CD4-positive, alpha-beta T cell (primary cell): ENCODE measurements at regions not wholly inside any gene's neighbourhood (a gene's known extent, or its start where the extent isn't known, plus 50 kb on each side); places are given as distances from the start of the nearest gene placed in this dataset.
"Not testable (repeated sequence)": the region's sequence is repeated elsewhere in the genome, so short reads cannot be mapped to it uniquely, and the experiment has no call there.

Experiments
- ATAC-seq: fragments of 200-7000 bp; cut with Tn5 transposase; one replicate; pipeline ENCODE4 v1.10.0; 2022; ENCODE audit warnings: mild to moderate bottlenecking; ENCODE audit not compliant: poor library complexity
- CTCF ChIA-PET: fragments of 350-600 bp; sonication (Branson Sonifier 250); formaldehyde crosslinking; loops from one replicate; lab custom pipeline; 2021; ENCODE audit warnings: antibody characterized with exemption, inconsistent platforms; lab: Charles Lee
- POLR2A ChIA-PET: fragments of 350-600 bp; sonication (Branson Sonifier 250); formaldehyde crosslinking; loops from one replicate; lab custom pipeline; 2021; ENCODE audit warnings: antibody characterized with exemption, inconsistent platforms; lab: Charles Lee
- DNase-seq, 14 experiments: peaks; one replicate each; pipeline ENCODE4 v3.0.0-alpha.2; 2013 to 2020; ENCODE audit warnings: mixed read lengths in 2 of 14
- H3K27ac ChIP-seq, 2 donors: one replicate each; pipeline versions ENCODE4 v1.5.1 to v1.7.0; 2013; ENCODE audit warnings: low read length in 2 of 2, low read depth in 1 of 2, mild to moderate bottlenecking in 1 of 2
- H3K27me3 ChIP-seq, 2 experiments: 1 replicate in 1 of 2; 2 replicates in 1 of 2; pipeline versions ENCODE4 v1.6.1 to v1.7.0; 2013; ENCODE audit warnings: low read length in 2 of 2, control low read depth in 1 of 2, mild to moderate bottlenecking in 1 of 2, moderate library complexity in 1 of 2; ENCODE audit not compliant: insufficient read depth in 2 of 2, control insufficient read depth in 1 of 2
- H3K36me3 ChIP-seq: one replicate; pipeline ENCODE4 v1.6.1; 2013; ENCODE audit warnings: low read length, control low read depth; ENCODE audit not compliant: insufficient read depth
- H3K4me1 ChIP-seq: one replicate; pipeline ENCODE4 v1.6.1; 2013; ENCODE audit warnings: low read length, control low read depth; ENCODE audit not compliant: insufficient read depth
- H3K4me3 ChIP-seq: one replicate; pipeline ENCODE4 v1.5.1; 2013; ENCODE audit warnings: mild to moderate bottlenecking, low read length, moderate library complexity
- H3K9me3 ChIP-seq, 2 experiments: 1 replicate in 1 of 2; 2 replicates in 1 of 2; pipeline versions ENCODE4 v1.6.1 to v1.7.0; 2013; ENCODE audit warnings: low read length in 2 of 2, mild to moderate bottlenecking in 2 of 2, control low read depth in 1 of 2, moderate library complexity in 1 of 2; ENCODE audit not compliant: control insufficient read depth in 1 of 2, insufficient read depth in 1 of 2
- H3K27ac Mint-ChIP-seq: one replicate; pipeline ENCODE4 v1.8.0; 2020; ENCODE audit warnings: mixed read lengths
- H3K27me3 Mint-ChIP-seq: one replicate; pipeline ENCODE4 v1.8.0; 2021; ENCODE audit warnings: mixed read lengths
- H3K36me3 Mint-ChIP-seq: one replicate; pipeline ENCODE4 v1.8.0; 2021; ENCODE audit warnings: low read depth, mixed read lengths
- H3K4me1 Mint-ChIP-seq: one replicate; pipeline ENCODE4 v1.8.0; 2021; ENCODE audit warnings: low read depth, mixed read lengths
- H3K4me3 Mint-ChIP-seq: one replicate; pipeline ENCODE4 v1.8.0; 2020; ENCODE audit warnings: mild to moderate bottlenecking, mixed read lengths
- H3K9me3 Mint-ChIP-seq: one replicate; pipeline ENCODE4 v1.8.0; 2020; ENCODE audit warnings: mixed read lengths
- intact Hi-C, 2 experiments: fragments of 100-400 bp; cut with DNase I in 1 of 2; cut with micrococcal nuclease in 1 of 2; formaldehyde crosslinking; loops; one replicate each; pipeline versions ENCODE4 v1.15.1 to v1.9.0; 2023 to 2025; cut with DNase I, micrococcal nuclease

- H3K9me3 ChIP-seq, H3K9me3 Mint-ChIP-seq, DNase-seq, H3K27me3 Mint-ChIP-seq, ATAC-seq, H3K4me3 ChIP-seq, POLR2A ChIA-PET, H3K4me1 ChIP-seq, H3K4me3 Mint-ChIP-seq, H3K27me3 ChIP-seq, CTCF ChIA-PET, H3K36me3 ChIP-seq, H3K27ac Mint-ChIP-seq, H3K4me1 Mint-ChIP-seq, intact Hi-C loops, H3K36me3 Mint-ChIP-seq, H3K27ac ChIP-seq: not testable (repeated sequence)
Observed at GRCh38 chrX:90737555-90737954, 697.1 kb upstream of the PABPC5 start.

- H3K4me1 Mint-ChIP-seq, H3K9me3 Mint-ChIP-seq, H3K36me3 Mint-ChIP-seq, H3K27ac Mint-ChIP-seq, DNase-seq, H3K4me3 ChIP-seq, POLR2A ChIA-PET, H3K27me3 Mint-ChIP-seq, intact Hi-C loops, ATAC-seq, H3K4me1 ChIP-seq, CTCF ChIA-PET, H3K4me3 Mint-ChIP-seq, H3K36me3 ChIP-seq, H3K27ac ChIP-seq, H3K9me3 ChIP-seq, H3K27me3 ChIP-seq: not testable (repeated sequence)
Observed at GRCh38 chrX:90757619-90758018, 677.0 kb upstream of the PABPC5 start.

GRCh38 chrX:90765482-90765881 lies 669.2 kb upstream of the PABPC5 start:
- H3K27ac ChIP-seq, H3K36me3 Mint-ChIP-seq, H3K4me3 Mint-ChIP-seq, H3K27me3 ChIP-seq, H3K27ac Mint-ChIP-seq, H3K36me3 ChIP-seq, ATAC-seq, CTCF ChIA-PET, H3K9me3 Mint-ChIP-seq, DNase-seq, H3K9me3 ChIP-seq, intact Hi-C loops, H3K4me3 ChIP-seq, H3K4me1 Mint-ChIP-seq, H3K27me3 Mint-ChIP-seq, H3K4me1 ChIP-seq, POLR2A ChIA-PET: not testable (repeated sequence)

GRCh38 chrX:90780286-90780789 lies 654.3 kb upstream of the PABPC5 start:
- DNase-seq, H3K36me3 ChIP-seq, H3K4me1 Mint-ChIP-seq, H3K9me3 ChIP-seq, H3K27me3 Mint-ChIP-seq, POLR2A ChIA-PET, H3K4me3 Mint-ChIP-seq, intact Hi-C loops, H3K9me3 Mint-ChIP-seq, H3K27me3 ChIP-seq, H3K36me3 Mint-ChIP-seq, H3K4me1 ChIP-seq, H3K27ac Mint-ChIP-seq, CTCF ChIA-PET, H3K27ac ChIP-seq, H3K4me3 ChIP-seq, ATAC-seq: not testable (repeated sequence)
